ENCODE measurements at regions not wholly inside any gene's neighbourhood (a gene's known extent, or its start where the extent isn't known, plus 50 kb on each side); places are given as distances from the start of the nearest gene placed in this dataset.
A peak's percentile ranks its signal among the peaks of the same experiment; 100 is the strongest.
"Not testable (repeated sequence)": the region's sequence is repeated elsewhere in the genome, so short reads cannot be mapped to it uniquely, and the experiment has no call there.

GRCh38 chr6:125568609-125569008, 180.8 kb upstream of the HEY2 start:
- ATAC-seq (ENCODE audit: poor library complexity) (no peak), DNase-seq (no peak)
- intact Hi-C loops (cut with DNase I): no loop called here

GRCh38 chr6:125570526-125570925, 178.9 kb upstream of the HEY2 start:
- ATAC-seq (ENCODE audit: poor library complexity): no peak
- intact Hi-C loops (cut with DNase I): no loop called here
- DNase-seq: no peak

GRCh38 chr6:125571207-125571755, 178.2 kb upstream of the HEY2 start:
- intact Hi-C loops (cut with DNase I): no loop called here
- no peak for ATAC-seq (ENCODE audit: poor library complexity)
- DNase-seq: no peak

GRCh38 chr6:125574604-125575003, 174.8 kb upstream of the HEY2 start:
- intact Hi-C loops (cut with DNase I): no loop called here
- ATAC-seq (ENCODE audit: poor library complexity) (no peak), DNase-seq (no peak)

GRCh38 chr6:125577124-125577662, 172.2 kb upstream of the HEY2 start:
- intact Hi-C loops (cut with DNase I): no loop called here
- no peak for DNase-seq
- no peak for ATAC-seq (ENCODE audit: poor library complexity)

- intact Hi-C loops (cut with DNase I): no loop called here
- ATAC-seq (ENCODE audit: poor library complexity): peak; percentile 88
- DNase-seq: peak; percentile 71
Observed at GRCh38 chr6:125584468-125584939, 164.9 kb upstream of the HEY2 start.

GRCh38 chr6:125585470-125585869, 164.0 kb upstream of the HEY2 start:
- no peak for ATAC-seq (ENCODE audit: poor library complexity)
- intact Hi-C loops (cut with DNase I): loop anchor here (5.0 kb wide), 1 partner anchor 162 kb away; the partner anchor contains the start of gene HEY2
- DNase-seq: no peak

- intact Hi-C loops (cut with DNase I): loop anchor here (5.0 kb wide), 1 partner anchor 161 kb away; the partner anchor contains the start of gene HEY2
- DNase-seq (no peak), ATAC-seq (ENCODE audit: poor library complexity) (no peak)
Observed at GRCh38 chr6:125586074-125586473, 163.4 kb upstream of the HEY2 start.

- intact Hi-C loops (cut with DNase I): loop anchor here (5.0 kb wide), 1 partner anchor 161 kb away; the partner anchor contains the start of gene HEY2
- DNase-seq (no peak), ATAC-seq (ENCODE audit: poor library complexity) (no peak)
Observed at GRCh38 chr6:125586605-125587004, 162.8 kb upstream of the HEY2 start.

GRCh38 chr6:125587666-125588632, 161.5 kb upstream of the HEY2 start:
- intact Hi-C loops (cut with DNase I): loop anchor here (5.0 kb wide), 1 partner anchor 159 kb away; the partner anchor contains the start of gene HEY2
- DNase-seq (no peak), ATAC-seq (ENCODE audit: poor library complexity) (peak; percentile 83)

- DNase-seq; intact Hi-C loops (cut with DNase I); ATAC-seq (ENCODE audit: poor library complexity): not testable (repeated sequence)
Observed at GRCh38 chr6:125591796-125592195, 157.6 kb upstream of the HEY2 start.

GRCh38 chr6:125593746-125594145, 155.7 kb upstream of the HEY2 start:
- no peak for DNase-seq
- intact Hi-C loops (cut with DNase I): no loop called here
- ATAC-seq (ENCODE audit: poor library complexity): no peak

- intact Hi-C loops (cut with DNase I): no loop called here
- no peak for ATAC-seq (ENCODE audit: poor library complexity)
- no peak for DNase-seq
Observed at GRCh38 chr6:125596020-125596419, 153.4 kb upstream of the HEY2 start.

GRCh38 chr6:125597411-125598253, 151.8 kb upstream of the HEY2 start:
- DNase-seq (peak; percentile 70), ATAC-seq (ENCODE audit: poor library complexity) (peak; percentile 94)
- intact Hi-C loops (cut with DNase I): no loop called here

- peak; percentile 85 for ATAC-seq (ENCODE audit: poor library complexity)
- DNase-seq: peak; percentile 67
- intact Hi-C loops (cut with DNase I): no loop called here
Observed at GRCh38 chr6:125598422-125598821, 151.0 kb upstream of the HEY2 start.

- intact Hi-C loops (cut with DNase I): no loop called here
- no peak for DNase-seq
- no peak for ATAC-seq (ENCODE audit: poor library complexity)
Observed at GRCh38 chr6:125604257-125604656, 145.2 kb upstream of the HEY2 start.

- intact Hi-C loops (cut with DNase I): no loop called here
- ATAC-seq (ENCODE audit: poor library complexity) (peak; percentile 80), DNase-seq (no peak)
Observed at GRCh38 chr6:125611573-125612344, 137.7 kb upstream of the HEY2 start.

GRCh38 chr6:125612345-125612846, 137.0 kb upstream of the HEY2 start:
- peak; percentile 48 for ATAC-seq (ENCODE audit: poor library complexity)
- intact Hi-C loops (cut with DNase I): no loop called here
- no peak for DNase-seq

Measured in Right ventricle myocardium superior (tissue), 1 donor.